ENCODE measurements at regions not wholly inside any gene's neighbourhood (a gene's known extent, or its start where the extent isn't known, plus 50 kb on each side); places are given as distances from the start of the nearest gene placed in this dataset.

GRCh38 chr13:77476456-77476855, 59.0 kb upstream of the SCEL start:
- TF ChIP-seq, protein P1, sequence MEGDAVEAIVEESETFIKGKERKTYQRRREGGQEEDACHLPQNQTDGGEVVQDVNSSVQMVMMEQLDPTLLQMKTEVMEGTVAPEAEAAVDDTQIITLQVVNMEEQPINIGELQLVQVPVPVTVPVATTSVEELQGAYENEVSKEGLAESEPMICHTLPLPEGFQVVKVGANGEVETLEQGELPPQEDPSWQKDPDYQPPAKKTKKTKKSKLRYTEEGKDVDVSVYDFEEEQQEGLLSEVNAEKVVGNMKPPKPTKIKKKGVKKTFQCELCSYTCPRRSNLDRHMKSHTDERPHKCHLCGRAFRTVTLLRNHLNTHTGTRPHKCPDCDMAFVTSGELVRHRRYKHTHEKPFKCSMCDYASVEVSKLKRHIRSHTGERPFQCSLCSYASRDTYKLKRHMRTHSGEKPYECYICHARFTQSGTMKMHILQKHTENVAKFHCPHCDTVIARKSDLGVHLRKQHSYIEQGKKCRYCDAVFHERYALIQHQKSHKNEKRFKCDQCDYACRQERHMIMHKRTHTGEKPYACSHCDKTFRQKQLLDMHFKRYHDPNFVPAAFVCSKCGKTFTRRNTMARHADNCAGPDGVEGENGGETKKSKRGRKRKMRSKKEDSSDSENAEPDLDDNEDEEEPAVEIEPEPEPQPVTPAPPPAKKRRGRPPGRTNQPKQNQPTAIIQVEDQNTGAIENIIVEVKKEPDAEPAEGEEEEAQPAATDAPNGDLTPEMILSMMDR (IDR thresholded peaks at IDR 0.05 in 2 of 3, conservative IDR thresholded peaks at IDR 0.05 in 1 of 3; ENCODE audit: borderline replicate concordance in 1 of 3, insufficient read depth in 1 of 3, low read depth in 2 of 3, low read length in 2 of 3), result no peak
- no peak for TF ChIP-seq POLR2A (IDR thresholded peaks at IDR 0.05; ENCODE audit: borderline replicate concordance, extremely low read depth, insufficient read depth, insufficient read length)
- no peak for TF ChIP-seq SIN3A (IDR thresholded peaks at IDR 0.05; ENCODE audit: low read depth)
- no peak for TF ChIP-seq POLR2AphosphoS5 (IDR thresholded peaks at IDR 0.05; ENCODE audit: low read depth, low read length)
- no peak for TF ChIP-seq EGR1 (IDR thresholded peaks at IDR 0.05; ENCODE audit: low read depth)
- TF ChIP-seq YY1 (IDR thresholded peaks at IDR 0.05; ENCODE audit: extremely low read depth, insufficient replicate concordance, low read depth, low read length), result no peak
- no peak for TF ChIP-seq CBX3 (IDR thresholded peaks at IDR 0.05; ENCODE audit: low read depth)
- no peak for TF ChIP-seq ZNF274 (IDR thresholded peaks at IDR 0.05; ENCODE audit: low read depth, low read length)
- no peak for TF ChIP-seq EZH2 (IDR thresholded peaks at IDR 0.05)
